WTC11 (cell line): ENCODE measurements at regions not wholly inside any gene's neighbourhood (a gene's known extent, or its start where the extent isn't known, plus 50 kb on each side); places are given as distances from the start of the nearest gene placed in this dataset.

Experiments
- ATAC-seq: fragments of 200-7000 bp; cut with Tn5 transposase; 2 replicates; pipeline ENCODE4 v1.10.0; 2021; ENCODE audit warnings: mild to moderate bottlenecking, moderate library complexity
- CTCF ChIA-PET: fragments of 300-600 bp; sonication (Branson Sonifier 250); formaldehyde crosslinking; loops from one replicate; lab custom pipeline; 2021; ENCODE audit warnings: antibody characterized with exemption; lab: Charles Lee
- POLR2A ChIA-PET: fragments of 350-600 bp; sonication (Branson Sonifier 250); formaldehyde crosslinking; loops from one replicate; lab custom pipeline; 2021; ENCODE audit warnings: antibody characterized with exemption; lab: Charles Lee
- DNase-seq: peaks from one replicate; pipeline ENCODE4 v3.0.0; 2021; ENCODE audit warnings: low spot score
- H3K27ac Mint-ChIP-seq: 2 replicates; pipeline ENCODE4 v1.8.0; 2021; ENCODE audit warnings: mixed read lengths
- H3K27me3 Mint-ChIP-seq: 2 replicates; pipeline ENCODE4 v1.8.0; 2021; ENCODE audit warnings: low read depth, mild to moderate bottlenecking, moderate library complexity, mixed read lengths
- H3K36me3 Mint-ChIP-seq: 2 replicates; pipeline ENCODE4 v1.8.0; 2021; ENCODE audit warnings: mixed read lengths
- H3K4me1 Mint-ChIP-seq: 2 replicates; pipeline ENCODE4 v1.8.0; 2022; ENCODE audit warnings: mixed read lengths
- H3K4me3 Mint-ChIP-seq: 2 replicates; pipeline ENCODE4 v1.8.0; 2021; ENCODE audit warnings: mild to moderate bottlenecking, moderate library complexity, mixed read lengths
- H3K9me3 Mint-ChIP-seq: 2 replicates; pipeline ENCODE4 v1.8.0; 2021; ENCODE audit warnings: mixed read lengths
- ATF1 ChIP-seq: sonication (generic); formaldehyde crosslinking; IDR thresholded peaks from 2 replicates; pipeline ENCODE4 v1.8.1; 2023; ENCODE audit warnings: mild to moderate bottlenecking, moderate library complexity, missing genetic modification reagents
- CBFB ChIP-seq: sonication (generic); formaldehyde crosslinking; IDR thresholded peaks from 2 replicates; pipeline ENCODE4 v1.8.1; 2022; ENCODE audit warnings: mild to moderate bottlenecking, low read depth, missing genetic modification reagents
- ELF4 ChIP-seq: sonication (generic); formaldehyde crosslinking; IDR thresholded peaks from 2 replicates; pipeline ENCODE4 v1.8.1; 2022; ENCODE audit warnings: low read depth, mild to moderate bottlenecking, moderate library complexity, missing genetic modification reagents
- EMX1 ChIP-seq: fragments of 250-450 bp; sonication (Bioruptor Pico); IDR thresholded peaks from 2 replicates; pipeline ENCODE4 v1.8.0; 2021; ENCODE audit warnings: mild to moderate bottlenecking
- ERG ChIP-seq: fragments of 250-450 bp; sonication (Bioruptor Pico); IDR thresholded peaks from 2 replicates; pipeline ENCODE4 v1.8.0; 2021; ENCODE audit warnings: mild to moderate bottlenecking
- ETV6 ChIP-seq: sonication (generic); formaldehyde crosslinking; IDR thresholded peaks from 2 replicates; pipeline ENCODE4 v1.8.1; 2022; ENCODE audit warnings: mild to moderate bottlenecking, missing genetic modification reagents
- HMGA2 ChIP-seq: fragments of 250-450 bp; sonication (Bioruptor Pico); IDR thresholded peaks from 2 replicates; pipeline ENCODE4 v1.4.0; 2021; ENCODE audit warnings: mild to moderate bottlenecking, moderate library complexity
- MAX ChIP-seq: sonication (generic); formaldehyde crosslinking; IDR thresholded peaks from 2 replicates; pipeline ENCODE4 v1.8.0; 2022; ENCODE audit warnings: mild to moderate bottlenecking, missing genetic modification reagents
- NFATC4 ChIP-seq: fragments of 250-450 bp; sonication (Bioruptor Pico); IDR thresholded peaks from 2 replicates; pipeline ENCODE4 v1.9.0; 2021; ENCODE audit warnings: mild to moderate bottlenecking
- NFE2L1 ChIP-seq: sonication (generic); formaldehyde crosslinking; IDR thresholded peaks from 2 replicates; pipeline ENCODE4 v1.8.1; 2023; ENCODE audit warnings: missing genetic modification reagents
- NR1H2 ChIP-seq: sonication (generic); formaldehyde crosslinking; IDR thresholded peaks from 2 replicates; pipeline ENCODE4 v1.9.0; 2021; ENCODE audit warnings: mild to moderate bottlenecking, moderate library complexity, missing genetic modification reagents
- NR2C2 ChIP-seq: sonication (generic); formaldehyde crosslinking; IDR thresholded peaks from 2 replicates; pipeline ENCODE4 v1.8.0; 2022; ENCODE audit warnings: mild to moderate bottlenecking, missing genetic modification reagents
- OVOL2 ChIP-seq: fragments of 250-450 bp; sonication (Bioruptor Pico); IDR thresholded peaks from 2 replicates; pipeline ENCODE4 v1.9.0; 2021; ENCODE audit warnings: mild to moderate bottlenecking, borderline replicate concordance
- RELA ChIP-seq: sonication (generic); formaldehyde crosslinking; IDR thresholded peaks from 2 replicates; pipeline ENCODE4 v1.8.1; 2022; ENCODE audit warnings: missing genetic modification reagents, mild to moderate bottlenecking, borderline replicate concordance
- RORB ChIP-seq: fragments of 250-450 bp; sonication (Bioruptor Pico); IDR thresholded peaks from 2 replicates; pipeline ENCODE4 v1.9.0; 2021; ENCODE audit warnings: mild to moderate bottlenecking
- SMAD3 ChIP-seq: sonication (generic); formaldehyde crosslinking; IDR thresholded peaks from 2 replicates; pipeline ENCODE4 v1.8.0; 2022; ENCODE audit warnings: missing genetic modification reagents, mild to moderate bottlenecking, borderline replicate concordance
- ZNF317 ChIP-seq: sonication (generic); formaldehyde crosslinking; IDR thresholded peaks from 2 replicates; pipeline ENCODE4 v1.8.1; 2023; ENCODE audit warnings: low read depth, mild to moderate bottlenecking, moderate library complexity, missing genetic modification reagents, borderline replicate concordance
- ZNF416 ChIP-seq: fragments of 250-450 bp; sonication (Bioruptor Pico); IDR thresholded peaks from 2 replicates; pipeline ENCODE4 v1.9.0; 2021; ENCODE audit warnings: mild to moderate bottlenecking, inconsistent platforms
- TF ChIP-seq, protein P1 (sequence below): fragments of 200-600 bp; IDR thresholded peaks from 2 replicates; pipeline ENCODE4 v1.8.0; 2022; ENCODE audit warnings: antibody characterized with exemption
- TF ChIP-seq, protein P2 (sequence below): sonication (generic); formaldehyde crosslinking; conservative IDR thresholded peaks from 2 replicates; pipeline ENCODE4 v1.8.1; 2022; ENCODE audit warnings: mild to moderate bottlenecking, missing genetic modification reagents
- TF ChIP-seq, protein P3 (sequence below): sonication (generic); formaldehyde crosslinking; IDR thresholded peaks from 2 replicates; pipeline ENCODE4 v1.8.1; 2022; ENCODE audit warnings: low read depth, missing genetic modification reagents, borderline replicate concordance
- TF ChIP-seq, protein P4 (sequence below): sonication (generic); formaldehyde crosslinking; IDR thresholded peaks from 2 replicates; pipeline ENCODE4 v1.8.1; 2023; ENCODE audit warnings: mild to moderate bottlenecking, missing genetic modification reagents
- TF ChIP-seq, protein P5 (sequence below): sonication (generic); formaldehyde crosslinking; IDR thresholded peaks from 2 replicates; pipeline ENCODE4 v1.8.1; 2022; ENCODE audit warnings: low read depth, mild to moderate bottlenecking, moderate library complexity, missing genetic modification reagents, borderline replicate concordance
- TF ChIP-seq, protein P6 (sequence below): fragments of 250-450 bp; sonication (Bioruptor Pico); IDR thresholded peaks from 2 replicates; pipeline ENCODE4 v1.9.0; 2021; ENCODE audit warnings: moderate library complexity, mild to moderate bottlenecking, inconsistent platforms, borderline replicate concordance
- TF ChIP-seq, protein P7 (sequence below): sonication (generic); formaldehyde crosslinking; IDR thresholded peaks from 2 replicates; pipeline ENCODE4 v1.8.0; 2022; ENCODE audit warnings: mild to moderate bottlenecking, missing genetic modification reagents

GRCh38 chr10:50993771-50994251 lies 80.5 kb upstream of the PRKG1 start:
- no peaks in the 10 kb centered on the region for H3K9me3 Mint-ChIP-seq
- no peak for TF ChIP-seq MAX (CRISPR knock-in tag)
- TF ChIP-seq HMGA2 (CRISPR knock-in tag) = no peak
- TF ChIP-seq, protein P1, sequence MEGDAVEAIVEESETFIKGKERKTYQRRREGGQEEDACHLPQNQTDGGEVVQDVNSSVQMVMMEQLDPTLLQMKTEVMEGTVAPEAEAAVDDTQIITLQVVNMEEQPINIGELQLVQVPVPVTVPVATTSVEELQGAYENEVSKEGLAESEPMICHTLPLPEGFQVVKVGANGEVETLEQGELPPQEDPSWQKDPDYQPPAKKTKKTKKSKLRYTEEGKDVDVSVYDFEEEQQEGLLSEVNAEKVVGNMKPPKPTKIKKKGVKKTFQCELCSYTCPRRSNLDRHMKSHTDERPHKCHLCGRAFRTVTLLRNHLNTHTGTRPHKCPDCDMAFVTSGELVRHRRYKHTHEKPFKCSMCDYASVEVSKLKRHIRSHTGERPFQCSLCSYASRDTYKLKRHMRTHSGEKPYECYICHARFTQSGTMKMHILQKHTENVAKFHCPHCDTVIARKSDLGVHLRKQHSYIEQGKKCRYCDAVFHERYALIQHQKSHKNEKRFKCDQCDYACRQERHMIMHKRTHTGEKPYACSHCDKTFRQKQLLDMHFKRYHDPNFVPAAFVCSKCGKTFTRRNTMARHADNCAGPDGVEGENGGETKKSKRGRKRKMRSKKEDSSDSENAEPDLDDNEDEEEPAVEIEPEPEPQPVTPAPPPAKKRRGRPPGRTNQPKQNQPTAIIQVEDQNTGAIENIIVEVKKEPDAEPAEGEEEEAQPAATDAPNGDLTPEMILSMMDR = no peak
- no peak for TF ChIP-seq NFATC4 (CRISPR knock-in tag)
- TF ChIP-seq NFE2L1 (CRISPR knock-in tag) = no peak
- no peak for TF ChIP-seq CBFB
- TF ChIP-seq, protein P2, sequence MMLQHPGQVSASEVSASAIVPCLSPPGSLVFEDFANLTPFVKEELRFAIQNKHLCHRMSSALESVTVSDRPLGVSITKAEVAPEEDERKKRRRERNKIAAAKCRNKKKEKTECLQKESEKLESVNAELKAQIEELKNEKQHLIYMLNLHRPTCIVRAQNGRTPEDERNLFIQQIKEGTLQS (CRISPR knock-in tag) = no peak
- no peak for TF ChIP-seq ZNF317 (CRISPR knock-in tag)
- TF ChIP-seq, protein P3, sequence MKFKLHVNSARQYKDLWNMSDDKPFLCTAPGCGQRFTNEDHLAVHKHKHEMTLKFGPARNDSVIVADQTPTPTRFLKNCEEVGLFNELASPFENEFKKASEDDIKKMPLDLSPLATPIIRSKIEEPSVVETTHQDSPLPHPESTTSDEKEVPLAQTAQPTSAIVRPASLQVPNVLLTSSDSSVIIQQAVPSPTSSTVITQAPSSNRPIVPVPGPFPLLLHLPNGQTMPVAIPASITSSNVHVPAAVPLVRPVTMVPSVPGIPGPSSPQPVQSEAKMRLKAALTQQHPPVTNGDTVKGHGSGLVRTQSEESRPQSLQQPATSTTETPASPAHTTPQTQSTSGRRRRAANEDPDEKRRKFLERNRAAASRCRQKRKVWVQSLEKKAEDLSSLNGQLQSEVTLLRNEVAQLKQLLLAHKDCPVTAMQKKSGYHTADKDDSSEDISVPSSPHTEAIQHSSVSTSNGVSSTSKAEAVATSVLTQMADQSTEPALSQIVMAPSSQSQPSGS = no peak
- TF ChIP-seq, protein P4, sequence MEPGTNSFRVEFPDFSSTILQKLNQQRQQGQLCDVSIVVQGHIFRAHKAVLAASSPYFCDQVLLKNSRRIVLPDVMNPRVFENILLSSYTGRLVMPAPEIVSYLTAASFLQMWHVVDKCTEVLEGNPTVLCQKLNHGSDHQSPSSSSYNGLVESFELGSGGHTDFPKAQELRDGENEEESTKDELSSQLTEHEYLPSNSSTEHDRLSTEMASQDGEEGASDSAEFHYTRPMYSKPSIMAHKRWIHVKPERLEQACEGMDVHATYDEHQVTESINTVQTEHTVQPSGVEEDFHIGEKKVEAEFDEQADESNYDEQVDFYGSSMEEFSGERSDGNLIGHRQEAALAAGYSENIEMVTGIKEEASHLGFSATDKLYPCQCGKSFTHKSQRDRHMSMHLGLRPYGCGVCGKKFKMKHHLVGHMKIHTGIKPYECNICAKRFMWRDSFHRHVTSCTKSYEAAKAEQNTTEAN = no peak
- TF ChIP-seq, all 79 proteins: peak for 0
- peaks cover 20% of the 10 kb centered on the region for H3K4me1 Mint-ChIP-seq
- no peak for DNase-seq
- ATAC-seq = no peak
- POLR2A ChIA-PET = no interaction called here
- H3K4me3 Mint-ChIP-seq = peak overlapping the region; percentile 80
- H3K36me3 Mint-ChIP-seq = no peaks in the 10 kb centered on the region
- H3K27ac Mint-ChIP-seq = no peak overlapping the region; the same call in 1 of the 2 replicates
- peaks cover 51% of the 10 kb centered on the region for H3K27me3 Mint-ChIP-seq
- CTCF ChIA-PET = interaction anchor here (0.7 to 2.2 kb wide), 4 partner anchors 38 to 205 kb away, joined by 3 to 7 read pairs (median 6); no protein-coding TSS in a partner anchor

- Mint-ChIP-seq H3K27ac (no peak overlapping the region), H3K27me3 (peaks cover 16% of the 10 kb centered on the region), H3K36me3 (no peaks in the 10 kb centered on the region), H3K4me3 (no peak overlapping the region), H3K9me3 (no peaks in the 10 kb centered on the region), H3K4me1 (peaks cover 20% of the 10 kb centered on the region)
- ChIA-PET POLR2A (no interaction called here), CTCF (no interaction called here)
- ATAC-seq = no peak
- DNase-seq = no peak
- TF ChIP-seq, protein P5, sequence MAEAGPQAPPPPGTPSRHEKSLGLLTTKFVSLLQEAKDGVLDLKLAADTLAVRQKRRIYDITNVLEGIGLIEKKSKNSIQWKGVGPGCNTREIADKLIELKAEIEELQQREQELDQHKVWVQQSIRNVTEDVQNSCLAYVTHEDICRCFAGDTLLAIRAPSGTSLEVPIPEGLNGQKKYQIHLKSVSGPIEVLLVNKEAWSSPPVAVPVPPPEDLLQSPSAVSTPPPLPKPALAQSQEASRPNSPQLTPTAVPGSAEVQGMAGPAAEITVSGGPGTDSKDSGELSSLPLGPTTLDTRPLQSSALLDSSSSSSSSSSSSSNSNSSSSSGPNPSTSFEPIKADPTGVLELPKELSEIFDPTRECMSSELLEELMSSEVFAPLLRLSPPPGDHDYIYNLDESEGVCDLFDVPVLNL (CRISPR knock-in tag) = no peak
- TF ChIP-seq NR2C2 = no peak
- TF ChIP-seq, protein P6, sequence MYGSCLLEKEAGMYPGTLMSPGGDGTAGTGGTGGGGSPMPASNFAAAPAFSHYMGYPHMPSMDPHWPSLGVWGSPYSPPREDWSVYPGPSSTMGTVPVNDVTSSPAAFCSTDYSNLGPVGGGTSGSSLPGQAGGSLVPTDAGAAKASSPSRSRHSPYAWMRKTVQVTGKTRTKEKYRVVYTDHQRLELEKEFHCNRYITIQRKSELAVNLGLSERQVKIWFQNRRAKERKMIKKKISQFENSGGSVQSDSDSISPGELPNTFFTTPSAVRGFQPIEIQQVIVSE = no peak
- no peak for TF ChIP-seq ERG (CRISPR knock-in tag)
- TF ChIP-seq EMX1 = no peak
- no peak for TF ChIP-seq ELF4 (CRISPR knock-in tag)
- no peak for TF ChIP-seq NR1H2
- no peak for TF ChIP-seq RELA (CRISPR knock-in tag)
- TF ChIP-seq, protein P3 = no peak
- TF ChIP-seq, protein P2 (CRISPR knock-in tag) = no peak
- no peak for TF ChIP-seq OVOL2 (CRISPR knock-in tag)
- no peak for TF ChIP-seq ZNF416
- TF ChIP-seq SMAD3 (CRISPR knock-in tag) = no peak
- TF ChIP-seq, protein P7, sequence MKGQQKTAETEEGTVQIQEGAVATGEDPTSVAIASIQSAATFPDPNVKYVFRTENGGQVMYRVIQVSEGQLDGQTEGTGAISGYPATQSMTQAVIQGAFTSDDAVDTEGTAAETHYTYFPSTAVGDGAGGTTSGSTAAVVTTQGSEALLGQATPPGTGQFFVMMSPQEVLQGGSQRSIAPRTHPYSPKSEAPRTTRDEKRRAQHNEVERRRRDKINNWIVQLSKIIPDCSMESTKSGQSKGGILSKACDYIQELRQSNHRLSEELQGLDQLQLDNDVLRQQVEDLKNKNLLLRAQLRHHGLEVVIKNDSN (CRISPR knock-in tag) = no peak
- TF ChIP-seq ZNF317 (CRISPR knock-in tag) = no peak
- TF ChIP-seq ETV6 = no peak
- no peak for TF ChIP-seq RORB
- TF ChIP-seq ATF1 (CRISPR knock-in tag) = no peak
Measured at GRCh38 chr10:50997461-50997860, 76.8 kb upstream of the PRKG1 start.
